Left colon (tissue), 2 donors: ENCODE measurements at regions not wholly inside any gene's neighbourhood (a gene's known extent, or its start where the extent isn't known, plus 50 kb on each side); places are given as distances from the start of the nearest gene placed in this dataset.
"Not testable (repeated sequence)": the region's sequence is repeated elsewhere in the genome, so short reads cannot be mapped to it uniquely, and the experiment has no call there.

Source experiments
- ATAC-seq: fragments of 200-7000 bp; cut with Tn5 transposase; one replicate; pipeline ENCODE4 v1.9.1; 2020; ENCODE audit warnings: mild to moderate bottlenecking, moderate library complexity
- DNase-seq, 2 donors: peaks; one replicate each; pipeline ENCODE4 v3.0.0-alpha.2; 2020
- intact Hi-C, 2 donors: fragments of 100-400 bp; cut with DNase I in 1 of 2; cut with micrococcal nuclease in 1 of 2; formaldehyde crosslinking; loops; one replicate each; pipeline versions ENCODE4 v1.11.2 to v1.14.0; 2022; cut with DNase I, micrococcal nuclease
- donor health status: DM: no; HTN: no; CAD: no.
- donor health status: DM: yes; HTN: yes; CAD: no.

DNA sequence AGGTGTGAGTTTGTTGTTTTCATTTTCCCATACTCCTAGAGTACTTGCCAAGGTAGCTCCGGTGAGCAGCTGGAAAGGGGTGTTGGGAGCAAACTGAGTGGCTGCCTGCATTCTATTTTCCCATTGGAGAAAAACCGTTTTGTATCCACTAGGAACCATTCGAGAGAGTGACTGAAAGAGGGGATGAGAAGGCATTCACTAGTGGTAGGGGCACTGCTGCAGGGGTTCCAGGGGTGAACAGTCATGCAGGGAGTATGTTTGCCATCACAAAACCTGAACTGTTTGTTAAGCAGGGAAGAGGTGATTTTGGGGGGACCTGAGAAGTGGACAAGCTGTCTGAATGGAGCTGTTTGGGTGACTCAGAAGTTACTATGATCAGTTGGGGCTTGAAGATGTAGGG is 367.5 kb upstream of the SFSWAP start:
- DNase-seq, intact Hi-C loops, ATAC-seq: not testable (repeated sequence)

DNA sequence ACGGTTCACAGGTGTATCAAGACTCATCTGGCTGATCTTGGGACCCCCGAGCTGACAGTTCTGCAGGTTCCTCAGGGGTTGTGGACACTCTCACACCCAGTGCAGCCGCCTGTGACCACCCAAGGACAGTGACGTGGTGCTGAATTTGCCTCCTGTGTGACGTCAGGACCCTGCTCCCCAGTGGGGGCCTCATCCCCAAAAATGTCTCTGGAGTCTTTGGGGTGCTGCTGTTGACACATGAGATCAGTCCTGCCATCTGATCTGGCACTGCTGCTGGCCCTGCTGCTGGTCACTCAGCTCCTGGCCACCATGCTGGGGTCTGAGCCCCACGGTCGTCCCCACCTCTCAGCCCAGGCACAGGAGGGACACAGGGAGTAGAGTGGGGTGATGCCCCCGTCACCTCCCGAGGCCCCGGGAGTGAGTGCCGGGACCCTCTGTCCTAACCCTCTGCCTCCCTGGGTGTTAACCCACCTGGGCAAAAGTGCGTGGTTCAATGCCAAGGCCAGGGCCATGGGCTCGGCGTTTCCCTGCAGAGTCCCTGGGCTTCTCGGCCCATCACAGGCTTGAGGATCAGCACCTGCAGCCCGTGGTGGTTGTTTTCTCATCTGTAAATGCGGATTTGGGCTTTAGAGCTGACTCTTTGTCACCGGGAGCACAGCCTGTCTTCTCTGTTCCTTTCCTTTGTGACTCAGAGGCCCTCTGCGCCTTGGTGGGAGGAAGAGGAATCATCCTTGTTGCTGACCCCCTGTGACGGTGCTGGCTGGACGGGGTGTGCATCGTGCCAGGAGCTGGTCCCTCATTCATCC is 366.0 kb upstream of the SFSWAP start:
- DNase-seq, intact Hi-C loops, ATAC-seq: not testable (repeated sequence)

DNA sequence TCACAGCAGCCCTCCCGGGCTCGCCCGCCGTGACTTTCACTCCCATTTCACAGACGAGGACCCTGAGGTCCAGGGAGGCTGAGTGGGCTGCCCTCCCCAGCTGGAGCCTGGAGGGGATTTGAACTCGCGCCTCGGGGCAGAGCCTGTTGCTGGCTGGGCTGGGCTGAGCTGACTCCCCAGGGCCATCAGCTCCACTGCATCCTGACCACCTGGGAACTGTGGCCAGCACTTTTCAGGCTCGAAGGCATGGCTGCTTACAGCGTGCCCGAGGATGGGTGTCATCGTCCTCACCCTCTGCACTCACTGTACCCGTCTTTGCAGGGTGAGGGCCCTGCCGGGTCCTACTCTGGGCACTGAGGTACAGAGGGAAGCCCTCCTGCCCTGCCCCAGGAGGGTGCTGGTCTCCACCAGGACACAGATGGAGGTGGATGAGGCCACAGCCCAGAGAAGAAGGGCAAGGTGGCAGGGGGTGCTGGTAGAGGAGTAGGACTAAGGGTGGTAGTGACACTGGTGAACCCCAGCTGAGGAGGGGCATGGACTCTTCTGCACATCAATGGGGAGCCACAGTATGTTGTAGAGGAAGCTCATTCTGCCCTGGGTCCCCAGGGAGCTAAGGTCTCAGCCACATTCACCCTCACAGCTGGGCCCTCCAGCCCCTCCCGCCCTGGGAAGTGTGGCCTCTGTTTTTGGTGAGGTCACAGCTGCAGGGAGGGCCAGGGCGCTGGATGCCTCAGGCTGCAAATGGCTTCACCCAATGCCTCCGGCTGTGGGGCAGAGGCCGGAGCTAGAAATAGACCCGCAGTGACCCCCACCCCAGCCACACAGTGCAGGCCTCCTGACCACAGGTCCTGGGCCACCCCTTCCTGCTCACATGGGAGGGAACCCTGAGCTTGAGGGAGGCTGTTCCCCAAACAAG is 365.1 kb upstream of the SFSWAP start:
- ATAC-seq (no peak), DNase-seq (no peak)
- intact Hi-C loops: no loop called here

DNA sequence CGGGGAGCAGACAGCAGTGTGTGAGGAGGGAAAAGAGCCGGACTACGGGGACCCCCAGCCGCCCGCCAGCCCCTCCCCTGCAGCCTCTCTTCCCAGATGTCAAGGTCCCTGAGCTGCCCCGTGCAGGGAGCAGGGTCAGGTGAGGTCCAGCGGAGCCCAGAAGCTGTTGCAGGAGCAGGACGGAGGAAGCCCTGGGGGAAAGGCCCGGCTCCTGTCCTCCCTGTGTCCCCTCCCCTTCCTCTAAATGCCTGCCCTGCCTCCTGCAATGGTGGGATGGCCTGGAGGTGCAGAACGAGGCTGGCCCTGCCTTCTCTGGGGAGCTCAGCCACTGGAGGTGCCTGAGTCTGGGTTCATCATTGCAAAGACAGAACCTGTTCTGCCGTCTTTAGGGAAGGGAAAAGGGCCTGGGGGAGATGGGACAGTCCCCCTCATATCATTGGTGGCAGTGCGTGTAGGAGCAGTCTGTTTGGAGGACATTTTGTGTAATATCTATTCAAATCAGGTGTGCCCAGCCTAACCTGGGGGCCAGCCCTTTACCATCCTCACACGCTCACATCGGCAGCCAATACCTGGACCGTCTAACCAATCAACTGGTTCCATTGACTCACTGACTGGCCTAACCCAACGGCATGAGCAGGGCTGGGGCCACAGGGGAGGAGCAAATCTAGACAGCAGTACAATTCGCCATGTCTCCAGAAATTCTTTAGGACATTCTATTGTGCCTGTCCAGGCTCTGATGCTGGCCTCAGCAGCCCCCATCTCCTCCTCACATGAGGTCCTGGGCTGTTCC is 364.1 kb upstream of the SFSWAP start:
- DNase-seq (no peak), ATAC-seq (no peak)
- intact Hi-C loops: no loop called here

DNA sequence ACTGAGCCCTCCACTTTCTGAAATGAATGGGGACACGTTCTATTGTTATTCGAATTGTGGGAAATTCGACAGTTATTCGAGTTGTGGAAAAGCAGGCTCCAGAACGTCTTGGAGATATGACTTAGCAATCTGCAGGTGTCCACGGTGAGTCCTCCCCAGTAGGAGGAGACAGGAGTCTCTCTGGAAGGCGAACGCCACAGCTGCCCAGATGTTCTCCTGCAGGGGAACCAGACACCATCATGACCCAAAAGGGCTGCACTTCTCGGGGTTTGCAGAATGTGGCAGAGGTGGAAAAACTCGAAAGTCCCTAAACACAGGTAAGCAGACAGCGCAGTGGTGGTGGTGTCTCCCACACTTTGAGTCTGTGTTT is 363.6 kb upstream of the SFSWAP start:
- DNase-seq (no peak), ATAC-seq (no peak)
- intact Hi-C loops: no loop called here

DNA sequence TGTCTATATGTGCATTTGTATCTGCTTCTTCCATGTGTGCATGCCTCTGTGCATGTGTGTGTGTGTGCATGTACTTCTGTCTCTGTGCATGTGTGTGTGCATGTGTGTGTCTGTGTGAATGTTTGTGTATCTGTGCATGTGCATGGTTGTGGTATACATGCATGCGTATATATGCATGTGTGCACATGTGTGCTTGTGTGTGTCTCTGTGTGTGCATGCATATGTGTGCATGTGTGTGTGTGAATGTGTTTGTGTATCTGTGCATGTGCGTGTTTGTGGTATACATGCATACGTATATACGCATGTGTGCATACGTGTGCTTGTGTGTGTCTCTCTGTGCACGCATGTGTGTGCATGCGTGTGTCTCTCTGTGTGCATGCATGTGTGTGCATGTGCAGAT is 363.2 kb upstream of the SFSWAP start:
- DNase-seq: no peak
- intact Hi-C loops: no loop called here
- no peak for ATAC-seq

DNA sequence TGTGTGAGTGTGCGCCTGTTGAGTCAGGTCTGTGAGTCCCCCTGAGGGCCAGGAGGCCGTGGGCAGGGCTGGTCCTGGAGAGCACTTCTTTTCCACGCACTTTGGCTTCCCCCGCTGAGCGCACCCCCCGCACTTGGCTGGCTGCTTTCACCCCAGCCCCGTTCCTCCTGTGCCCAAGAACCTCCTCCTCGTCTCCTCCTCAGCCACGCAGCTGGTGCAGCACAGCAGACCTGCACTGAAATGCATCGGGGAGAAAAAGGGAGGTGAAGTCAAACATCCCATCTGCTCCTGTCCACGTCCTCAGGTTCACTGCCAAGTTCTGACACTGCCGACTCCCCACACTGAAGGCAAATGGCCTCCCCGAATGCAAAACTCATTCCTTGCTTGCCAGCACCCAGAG is 362.7 kb upstream of the SFSWAP start:
- DNase-seq (no peak), ATAC-seq (no peak)
- intact Hi-C loops: no loop called here

DNA sequence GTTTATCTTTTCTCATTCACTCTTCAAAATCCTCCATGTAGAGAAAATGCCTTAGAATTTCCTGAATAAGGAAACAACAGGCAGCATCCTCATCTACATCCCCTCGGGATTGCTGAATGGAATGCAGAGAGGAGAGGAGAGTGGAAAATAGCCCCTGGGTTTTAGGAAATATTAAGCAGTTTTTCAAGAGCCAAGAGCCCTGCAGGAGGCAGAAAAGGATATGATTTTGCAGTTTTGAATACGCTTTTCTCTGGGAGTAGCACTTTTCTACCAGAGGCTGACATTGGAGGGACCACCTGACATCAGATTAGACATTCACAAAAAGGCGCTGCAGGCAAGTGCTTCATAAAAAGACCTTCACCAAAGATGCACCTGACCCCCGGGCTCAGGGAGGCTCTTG is 362.2 kb upstream of the SFSWAP start:
- no peak for ATAC-seq
- intact Hi-C loops: no loop called here
- no peak for DNase-seq

DNA sequence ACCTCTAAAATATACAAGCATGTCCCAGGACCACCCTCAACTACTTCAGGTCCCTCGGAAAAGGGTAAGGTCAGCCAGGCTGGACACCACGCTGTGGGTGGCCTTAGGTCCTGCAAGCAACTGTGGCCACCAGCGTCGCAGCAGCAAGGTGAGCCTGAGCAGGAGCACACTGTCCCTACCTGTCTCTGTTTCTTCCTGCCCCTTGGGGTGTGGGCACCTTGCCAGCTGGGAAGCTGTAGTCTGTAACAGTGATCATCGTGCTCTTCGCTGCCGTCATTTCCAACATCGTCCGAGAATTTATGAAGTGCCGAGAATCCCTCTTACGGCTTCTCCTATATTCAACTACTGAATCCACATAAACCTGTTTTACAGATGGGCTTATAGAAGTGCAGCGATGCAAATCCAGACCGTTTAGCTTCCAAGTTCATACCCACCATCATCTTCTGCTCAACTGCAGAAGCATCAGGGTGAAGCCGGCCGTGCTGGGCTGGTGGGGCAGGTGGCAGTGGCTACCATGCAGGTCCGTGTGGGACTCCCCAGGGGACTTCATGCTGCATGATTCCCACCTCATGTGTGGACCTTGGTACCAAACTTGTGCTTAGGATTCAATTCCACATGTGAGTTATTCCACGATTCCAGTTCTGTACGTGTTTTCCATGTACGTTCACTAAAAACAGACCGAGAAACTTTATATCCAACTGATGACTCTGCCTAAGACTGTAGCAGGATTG is 361.3 kb upstream of the SFSWAP start:
- intact Hi-C loops: no loop called here
- DNase-seq (no peak), ATAC-seq (no peak)

DNA sequence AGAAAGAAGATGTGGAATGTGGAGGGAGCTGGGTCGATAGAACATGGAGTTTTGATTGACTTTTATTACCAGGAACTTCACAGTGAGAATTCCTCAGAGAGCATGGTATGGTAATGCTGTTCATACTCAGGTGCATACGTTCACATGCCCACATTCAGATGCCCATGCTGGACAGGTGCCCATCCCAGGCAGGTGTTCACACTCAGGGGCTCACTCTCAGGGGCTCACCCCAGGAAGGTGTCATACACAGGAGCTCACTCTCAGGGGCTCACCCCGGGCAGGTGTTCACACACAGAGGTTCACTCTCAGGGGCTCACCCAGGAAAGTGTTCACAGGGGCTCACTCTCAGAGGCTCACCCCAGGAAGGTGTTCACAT is 360.0 kb upstream of the SFSWAP start:
- DNase-seq (no peak), ATAC-seq (no peak)
- intact Hi-C loops: no loop called here

DNA sequence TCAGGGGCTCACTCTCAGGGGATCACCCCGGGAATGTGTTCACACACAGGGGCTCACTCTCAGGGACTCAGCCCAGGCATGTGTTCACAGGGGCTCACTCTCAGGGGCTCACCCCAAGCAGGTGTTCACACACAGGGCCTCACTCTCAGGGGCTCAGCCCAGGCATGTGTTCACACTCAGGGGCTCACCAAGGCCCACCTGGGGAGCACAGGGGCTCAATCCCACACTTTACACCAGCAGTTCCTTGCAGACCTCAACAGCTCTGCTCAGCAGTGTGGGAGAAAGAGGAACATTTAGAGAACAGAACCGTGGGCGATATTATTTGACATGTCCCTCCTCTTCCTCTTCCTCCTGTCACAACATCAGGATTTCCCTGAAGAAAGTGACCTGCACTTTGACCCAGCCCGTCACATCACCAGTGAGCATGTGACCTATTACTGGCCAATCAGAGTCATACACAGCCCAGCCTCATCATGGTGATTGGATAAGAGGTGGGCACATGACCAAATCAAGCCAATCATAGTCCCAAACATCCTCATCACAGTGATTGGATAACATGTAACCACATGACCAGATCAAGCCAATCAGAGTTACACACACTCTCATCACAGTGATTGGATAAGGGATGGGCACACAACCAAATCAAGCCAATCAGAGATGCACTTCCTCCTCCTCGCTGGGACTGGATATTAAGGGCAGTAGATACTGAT is 359.4 kb upstream of the SFSWAP start:
- ATAC-seq (no peak), DNase-seq (no peak)
- intact Hi-C loops: no loop called here

DNA sequence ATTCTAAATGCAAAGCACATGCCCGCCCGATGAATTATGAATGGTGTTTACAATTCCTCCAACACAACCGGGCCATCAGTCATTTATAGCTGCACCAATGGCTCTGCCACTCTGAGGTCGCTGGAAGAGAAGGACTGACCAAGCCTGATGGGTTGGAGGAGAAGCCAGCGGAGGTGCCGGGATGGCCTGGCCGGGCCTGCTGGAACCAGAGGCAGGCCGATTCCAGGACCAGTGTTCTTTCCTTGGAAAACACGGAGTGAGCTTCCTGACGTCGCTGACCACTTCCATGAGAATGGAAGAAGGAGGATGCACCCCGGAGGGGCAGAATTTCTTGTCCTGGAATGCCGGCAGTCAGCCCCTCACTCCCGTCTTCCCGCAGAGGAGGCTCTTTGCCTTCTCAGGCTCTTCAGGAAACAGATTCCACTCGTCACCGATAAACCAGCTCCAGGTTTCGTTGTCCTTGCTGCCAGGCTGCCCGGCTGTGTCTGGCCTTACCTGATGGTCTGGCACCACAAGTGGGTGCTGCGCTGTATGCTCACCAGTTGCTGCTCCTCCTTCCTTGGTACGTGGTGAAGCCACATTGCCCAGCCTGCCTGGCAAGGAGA is 358.5 kb upstream of the SFSWAP start:
- ATAC-seq (no peak), DNase-seq (no peak)
- intact Hi-C loops: no loop called here

DNA sequence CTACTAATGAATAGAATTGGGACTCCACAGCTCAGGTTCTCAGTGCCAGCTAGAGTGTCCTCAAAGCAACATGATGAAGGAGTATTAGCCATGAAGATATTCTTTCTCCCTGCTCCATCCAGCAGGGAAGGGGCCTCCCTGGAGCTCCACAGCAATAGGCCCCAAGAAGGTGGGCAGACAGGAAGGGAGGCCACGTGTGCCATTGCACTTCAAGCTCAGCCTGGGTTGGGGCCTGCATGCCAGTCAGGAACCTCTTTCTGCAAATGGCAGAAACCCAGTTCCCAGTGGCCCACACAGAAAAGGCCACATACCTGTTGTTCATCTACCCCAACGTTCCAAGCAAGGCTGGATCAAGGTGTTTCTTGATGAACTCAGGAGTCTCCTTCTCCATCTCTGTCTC is 357.5 kb upstream of the SFSWAP start:
- intact Hi-C loops: no loop called here
- no peak for ATAC-seq
- DNase-seq: no peak

DNA sequence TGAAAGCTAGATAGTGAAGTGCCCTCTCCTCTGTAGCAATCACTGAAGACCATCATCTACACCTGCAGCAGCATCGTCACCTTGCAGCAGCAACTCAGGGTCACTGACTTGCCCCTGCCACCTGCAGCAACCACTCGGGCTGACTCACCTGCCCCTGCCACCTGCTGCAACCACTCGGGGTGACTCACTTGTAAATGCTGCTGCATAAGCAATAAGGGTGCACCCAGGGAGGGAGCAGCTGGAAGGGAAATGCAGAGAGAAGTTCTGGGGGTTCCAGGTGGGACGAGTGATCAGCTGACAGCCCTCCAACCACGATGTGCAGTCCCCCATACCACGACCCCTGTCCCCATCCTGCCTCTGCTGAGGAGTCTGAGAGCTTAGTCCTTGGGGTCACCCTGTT is 357.1 kb upstream of the SFSWAP start:
- ATAC-seq (no peak), DNase-seq (no peak)
- intact Hi-C loops: no loop called here

DNA sequence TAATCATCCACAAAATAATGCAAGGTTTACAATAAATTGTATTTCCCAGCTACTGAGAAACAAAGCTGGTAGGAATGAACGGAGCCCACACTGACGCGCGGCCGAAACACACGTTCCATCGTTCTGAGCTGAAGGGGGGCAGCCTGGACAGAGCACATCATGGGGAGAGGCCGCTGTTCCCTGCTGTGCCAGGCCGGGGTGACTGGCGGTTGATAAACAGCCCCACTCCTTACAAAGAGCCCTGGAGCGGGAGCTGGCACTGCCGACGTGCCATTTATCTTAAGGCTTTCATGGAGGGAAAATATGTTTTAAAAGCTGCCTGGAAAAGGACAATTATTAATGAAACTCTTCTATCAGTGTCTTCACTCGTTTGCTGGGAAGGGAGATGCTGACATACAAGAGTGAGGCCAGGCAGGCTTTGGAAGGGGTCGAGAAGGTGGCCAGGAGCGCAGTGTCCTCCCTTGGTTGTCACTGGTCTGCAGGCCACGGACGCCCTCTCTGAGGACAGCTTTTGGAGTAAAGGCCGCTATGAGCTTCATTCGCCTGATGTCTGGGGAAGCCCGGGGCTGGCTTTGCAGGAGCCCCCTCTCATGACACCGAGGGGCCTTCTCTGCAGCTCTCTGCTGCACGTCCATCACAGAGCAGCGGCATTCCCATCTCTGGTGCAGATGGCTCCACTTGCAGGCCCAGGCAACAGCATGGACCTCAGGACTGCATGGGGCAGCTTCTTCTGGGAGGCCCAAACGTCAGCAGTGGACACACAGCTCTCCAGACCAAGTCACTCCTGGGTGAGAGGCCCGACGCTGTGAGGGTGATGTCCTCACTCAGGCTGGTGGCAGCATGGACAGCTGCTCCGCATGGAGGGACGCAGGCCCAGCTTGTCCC is 355.3 kb upstream of the SFSWAP start:
- no peak for ATAC-seq
- intact Hi-C loops: no loop called here
- no peak for DNase-seq

DNA sequence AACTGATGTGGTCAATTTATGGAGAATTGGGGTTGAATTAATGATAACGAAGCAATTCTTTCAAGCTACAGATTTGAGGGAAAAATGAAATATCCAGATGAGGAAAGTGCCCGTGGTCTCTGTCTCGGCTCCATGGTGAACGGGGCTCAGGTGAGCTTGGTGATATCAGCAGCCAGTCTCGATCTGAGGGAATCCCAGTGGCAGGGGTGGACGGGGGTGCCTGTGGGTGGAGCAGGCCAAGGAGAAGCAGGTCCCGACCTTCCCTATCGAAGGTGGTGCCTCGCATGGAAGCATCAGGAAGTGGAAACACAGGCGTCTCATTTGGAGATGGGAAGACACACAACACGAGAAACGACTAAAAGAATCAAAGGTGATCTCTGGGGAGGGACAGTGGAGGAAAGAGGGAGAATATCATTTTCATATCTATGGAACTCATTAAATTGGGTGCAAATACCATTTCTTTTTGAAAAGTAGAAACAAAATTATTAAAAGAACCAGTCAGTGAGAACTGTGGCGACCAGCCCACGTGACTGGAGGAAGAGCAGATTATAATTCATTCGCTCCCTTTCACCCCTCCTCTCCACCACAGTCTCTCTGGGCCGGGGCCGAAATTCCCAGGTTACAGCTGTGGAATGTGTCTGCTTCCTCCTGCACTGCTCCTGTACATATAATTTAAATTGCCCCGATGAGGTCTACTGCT is 354.3 kb upstream of the SFSWAP start:
- ATAC-seq (no peak), DNase-seq (no peak)
- intact Hi-C loops: no loop called here
